OCI-LY7 (cell line): ENCODE measurements at regions not wholly inside any gene's neighbourhood (a gene's known extent, or its start where the extent isn't known, plus 50 kb on each side); places are given as distances from the start of the nearest gene placed in this dataset.

Experiments
- EZH2phosphoT487 ChIP-seq: fragments of 200-600 bp; sonication (generic); IDR thresholded peaks from 2 replicates; pipeline ENCODE4 v1.6.1; 2018; ENCODE audit warnings: low read depth, borderline replicate concordance, mild to moderate bottlenecking, mixed run types, antibody characterized with exemption, low read length, moderate library complexity, mixed read lengths
- TF ChIP-seq, protein P1 (sequence below): fragments of 200-600 bp; sonication (generic); conservative IDR thresholded peaks from 2 replicates; pipeline ENCODE4 v1.5.1; 2014; ENCODE audit warnings: mild to moderate bottlenecking, antibody characterized with exemption, low read length, moderate library complexity, mixed read lengths

DNA sequence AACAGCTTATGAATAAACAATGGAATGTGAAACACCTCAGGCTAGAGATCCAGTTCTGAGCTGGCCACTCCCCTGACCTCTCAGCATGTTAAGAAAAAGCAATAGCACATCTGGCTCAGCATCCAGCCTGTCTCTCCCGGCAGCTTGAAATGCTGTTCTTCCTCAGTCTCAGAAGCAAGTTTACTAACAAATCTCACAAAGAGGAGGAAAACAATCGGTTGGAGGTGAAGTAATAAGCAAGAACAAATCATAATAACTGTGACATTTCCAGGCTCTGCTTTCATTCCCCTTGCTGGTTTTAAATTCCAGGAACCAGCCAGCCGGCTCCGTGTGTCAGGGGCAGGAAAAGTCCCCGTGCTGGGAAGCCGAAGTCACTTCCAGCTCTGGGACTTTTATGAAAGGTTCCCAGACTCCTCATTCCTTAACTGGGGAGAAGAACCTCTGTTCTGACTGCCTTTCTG is 133.9 kb upstream of the ARL4C start:
- TF ChIP-seq, protein P1, sequence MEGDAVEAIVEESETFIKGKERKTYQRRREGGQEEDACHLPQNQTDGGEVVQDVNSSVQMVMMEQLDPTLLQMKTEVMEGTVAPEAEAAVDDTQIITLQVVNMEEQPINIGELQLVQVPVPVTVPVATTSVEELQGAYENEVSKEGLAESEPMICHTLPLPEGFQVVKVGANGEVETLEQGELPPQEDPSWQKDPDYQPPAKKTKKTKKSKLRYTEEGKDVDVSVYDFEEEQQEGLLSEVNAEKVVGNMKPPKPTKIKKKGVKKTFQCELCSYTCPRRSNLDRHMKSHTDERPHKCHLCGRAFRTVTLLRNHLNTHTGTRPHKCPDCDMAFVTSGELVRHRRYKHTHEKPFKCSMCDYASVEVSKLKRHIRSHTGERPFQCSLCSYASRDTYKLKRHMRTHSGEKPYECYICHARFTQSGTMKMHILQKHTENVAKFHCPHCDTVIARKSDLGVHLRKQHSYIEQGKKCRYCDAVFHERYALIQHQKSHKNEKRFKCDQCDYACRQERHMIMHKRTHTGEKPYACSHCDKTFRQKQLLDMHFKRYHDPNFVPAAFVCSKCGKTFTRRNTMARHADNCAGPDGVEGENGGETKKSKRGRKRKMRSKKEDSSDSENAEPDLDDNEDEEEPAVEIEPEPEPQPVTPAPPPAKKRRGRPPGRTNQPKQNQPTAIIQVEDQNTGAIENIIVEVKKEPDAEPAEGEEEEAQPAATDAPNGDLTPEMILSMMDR, result no peak
- no peak for TF ChIP-seq EZH2phosphoT487
